Adrenal gland (tissue), 9 donors: ENCODE measurements at regions not wholly inside any gene's neighbourhood (a gene's known extent, or its start where the extent isn't known, plus 50 kb on each side); places are given as distances from the start of the nearest gene placed in this dataset.

Source experiments
- DNase-seq, 7 donors: peaks; one replicate each; pipeline ENCODE4 v3.0.0-alpha.2; 2019 to 2020
- H3K27ac ChIP-seq, 5 donors: fragments of 200-600 bp; sonication (generic) in 4 of 5; 1 replicate in 3 of 5; 2 replicates in 2 of 5; pipeline versions ENCODE4 v1.5.1 to v1.8.0; 2016 to 2020; ENCODE audit warnings: mild to moderate bottlenecking in 1 of 5
- H3K27me3 ChIP-seq: fragments of 200-600 bp; 2 replicates; pipeline ENCODE4 v1.8.0; 2021
- H3K36me3 ChIP-seq, 2 donors: fragments of 200-600 bp; replicated peaks in 1 of 2; 1 replicate in 1 of 2; 2 replicates in 1 of 2; pipeline versions ENCODE4 v1.5.1 to v1.8.0; 2018 to 2022
- H3K4me1 ChIP-seq, 2 donors: fragments of 200-600 bp; replicated peaks in 1 of 2; 1 replicate in 1 of 2; 2 replicates in 1 of 2; pipeline versions ENCODE4 v1.5.1 to v1.8.0; 2018 to 2021
- H3K4me3 ChIP-seq, 4 donors: fragments of 200-600 bp; sonication (generic) in 3 of 4; one replicate each; pipeline ENCODE4 v1.5.1; 2016 to 2018
- H3K9me3 ChIP-seq, 3 donors: fragments of 200-600 bp; sonication (generic) in 1 of 3; replicated peaks in 1 of 3; 1 replicate in 2 of 3; 2 replicates in 1 of 3; pipeline versions ENCODE4 v1.5.1 to v1.8.0; 2016 to 2021
- CTCF ChIP-seq, 6 experiments: fragments of 450-650 bp in 4 of 6; fragments of 200-600 bp in 2 of 6; sonication (generic) in 1 of 6; IDR thresholded peaks; 1 replicate in 5 of 6; 2 replicates in 1 of 6; pipeline versions ENCODE4 v1.5.1 to v1.8.0; 2016 to 2021; ENCODE audit warnings: antibody characterized with exemption in 6 of 6, mild to moderate bottlenecking in 2 of 6, moderate library complexity in 1 of 6
- POLR2A ChIP-seq, 2 donors: fragments of 450-650 bp; IDR thresholded peaks; one replicate each; pipeline ENCODE4 v1.6.1; 2017; ENCODE audit warnings: antibody characterized with exemption in 2 of 2, mild to moderate bottlenecking in 2 of 2, moderate library complexity in 1 of 2
- WGBS, 4 donors: extraction: QIAGEN DNeasy Blood & Tissue Kit in 2 of 4; methylation state at CpG; one replicate each; pipeline versions ENCODE4 v1.1.5 to v1.1.7; 2013 to 2017; 5-methylcytosine and 5-hydroxymethylcytosine counted together
- intact Hi-C, 2 donors: fragments of 100-400 bp; cut with DNase I; formaldehyde crosslinking; loops; one replicate each; pipeline versions ENCODE4 v1.14.1 to v1.15.0; 2022 to 2023
- donor health status: healthy with polysubstance abuse.
- donor health status: Bipolar disorder and iron deficiency.
- donor health status: DM: yes; HTN: yes; CAD: no.
- donor health status: DM: no; HTN: no; CAD: no.
- donor health status: DM: no; HTN: no; CAD: no.

GRCh38 chr2:217701622-217702021, 301.2 kb downstream of the TNS1 start:
- intact Hi-C loops: no loop called here
- WGBS, 4 donors: 84 to 88% (median 86%) methylated on average over 5 of the region's 5 CpGs
- Histone ChIP-seq H3K4me3 (no peak overlapping the region), H3K27me3 (no peaks in the 10 kb centered on the region), H3K9me3 (no peaks in the 10 kb centered on the region), H3K27ac (no peak overlapping the region), H3K36me3 (no peaks in the 10 kb centered on the region), H3K4me1 (no peaks in the 10 kb centered on the region)
- no peak for DNase-seq
- no peak for TF ChIP-seq CTCF (IDR thresholded peaks at IDR 0.05)
- no peak for TF ChIP-seq POLR2A (IDR thresholded peaks at IDR 0.05)

GRCh38 chr2:217698691-217699090, 304.1 kb downstream of the TNS1 start:
- Histone ChIP-seq H3K27ac (no peak overlapping the region), H3K4me3 (no peak overlapping the region), H3K4me1 (no peaks in the 10 kb centered on the region), H3K27me3 (no peaks in the 10 kb centered on the region), H3K36me3 (no peaks in the 10 kb centered on the region), H3K9me3 (no peaks in the 10 kb centered on the region)
- WGBS, 4 donors: 82 to 96% (median 85%) methylated on average over 3 of the region's 3 CpGs
- no peak for DNase-seq
- TF ChIP-seq POLR2A (IDR thresholded peaks at IDR 0.05) (no peak), CTCF (IDR thresholded peaks at IDR 0.05) (no peak)
- intact Hi-C loops: no loop called here

GRCh38 chr2:217695033-217695520, 307.7 kb downstream of the TNS1 start:
- intact Hi-C loops: no loop called here
- WGBS, 4 donors: 66 to 74% (median 70%) methylated on average over 3 of the region's 3 CpGs
- DNase-seq: peak in 1 of 7 donors; percentile 63
- no peaks in the 10 kb centered on the region for H3K9me3 ChIP-seq
- no peak overlapping the region for H3K4me3 ChIP-seq
- peak overlapping the region in 1 of 5 donors; percentile 78 for H3K27ac ChIP-seq
- TF ChIP-seq POLR2A (IDR thresholded peaks at IDR 0.05) (no peak), CTCF (IDR thresholded peaks at IDR 0.05) (no peak)
- H3K36me3 ChIP-seq: no peaks in the 10 kb centered on the region
- H3K27me3 ChIP-seq: no peaks in the 10 kb centered on the region
- no peaks in the 10 kb centered on the region for H3K4me1 ChIP-seq

- H3K4me3 ChIP-seq: no peak overlapping the region
- no peak for DNase-seq
- H3K9me3 ChIP-seq: no peaks in the 10 kb centered on the region
- TF ChIP-seq CTCF (IDR thresholded peaks at IDR 0.05) (no peak), POLR2A (IDR thresholded peaks at IDR 0.05) (no peak)
- no peaks in the 10 kb centered on the region for H3K4me1 ChIP-seq
- H3K36me3 ChIP-seq: no peaks in the 10 kb centered on the region
- 91 to 98% (median 96%) methylated on average over 1 of the region's 1 CpG for WGBS, 4 donors
- peak overlapping the region in 1 of 5 donors; percentile 78 for H3K27ac ChIP-seq
- H3K27me3 ChIP-seq: no peaks in the 10 kb centered on the region
- intact Hi-C loops: no loop called here
Observed at GRCh38 chr2:217694291-217694690, 308.5 kb downstream of the TNS1 start.
